OCI-LY7 (cell line): ENCODE measurements at regions not wholly inside any gene's neighbourhood (a gene's known extent, or its start where the extent isn't known, plus 50 kb on each side); places are given as distances from the start of the nearest gene placed in this dataset.

Experiments
- BruUV-seq: library from RNA; stranded (reverse); fragments of 400-500 nt; replicated peaks from 2 replicates; lab custom pipeline; 2021; lab: Mats Ljungman, UMichigan
- CTCF ChIA-PET: fragments of 300-600 bp; sonication (Branson Sonifier 250); formaldehyde crosslinking; loops from one replicate; lab custom pipeline; 2022; ENCODE audit warnings: antibody characterized with exemption; ENCODE audit not compliant: unreplicated experiment; lab: Charles Lee
- POLR2A ChIA-PET: fragments of 300-600 bp; sonication (Branson Sonifier 250); formaldehyde crosslinking; loops from one replicate; lab custom pipeline; 2022; ENCODE audit warnings: antibody characterized with exemption; lab: Charles Lee
- DNase-seq: peaks from one replicate; pipeline ENCODE4 v3.0.0-alpha.2; 2015; ENCODE audit warnings: low spot score
- H2AFZ ChIP-seq: fragments of 200-600 bp; sonication (generic), shearing (Covaris generic); 2 replicates; pipeline ENCODE4 v1.6.1; 2014; ENCODE audit warnings: mild to moderate bottlenecking, antibody characterized with exemption, low read length, moderate library complexity
- H3K27ac ChIP-seq: fragments of 200-600 bp; sonication (generic); 2 replicates; pipeline ENCODE4 v1.5.1; 2014; ENCODE audit warnings: mixed run types, low read depth, mild to moderate bottlenecking, moderate library complexity, low read length, inconsistent platforms; ENCODE audit not compliant: poor library complexity, severe bottlenecking
- H3K36me3 ChIP-seq: fragments of 200-600 bp; sonication (generic); 2 replicates; pipeline ENCODE4 v1.6.1; 2014; ENCODE audit warnings: mild to moderate bottlenecking, antibody characterized with exemption, low read length, moderate library complexity, mixed read lengths; ENCODE audit not compliant: insufficient read depth
- H3K4me1 ChIP-seq: fragments of 200-600 bp; sonication (generic); 2 replicates; pipeline ENCODE4 v1.5.1; 2014; ENCODE audit warnings: mild to moderate bottlenecking, low read length; ENCODE audit not compliant: insufficient read depth, poor library complexity, severe bottlenecking
- H3K4me2 ChIP-seq: fragments of 200-600 bp; sonication (generic); 2 replicates; pipeline ENCODE4 v1.6.1; 2014; ENCODE audit warnings: mild to moderate bottlenecking, low read length
- H3K4me3 ChIP-seq: fragments of 200-600 bp; sonication (generic); 2 replicates; pipeline ENCODE4 v1.5.1; 2014; ENCODE audit warnings: mild to moderate bottlenecking, low read depth, low read length; ENCODE audit not compliant: poor library complexity, severe bottlenecking
- H3K79me2 ChIP-seq: fragments of 200-600 bp; sonication (generic); 2 replicates; pipeline ENCODE4 v1.6.1; 2016; ENCODE audit warnings: low read depth, mild to moderate bottlenecking, low read length, moderate library complexity, mixed read lengths; ENCODE audit not compliant: insufficient read depth
- H3K9me2 ChIP-seq: fragments of 200-600 bp; sonication (generic); 2 replicates; pipeline ENCODE4 v1.6.1; 2016; ENCODE audit warnings: mild to moderate bottlenecking, low read length, mixed read lengths; ENCODE audit not compliant: insufficient read depth
- H3K9me3 ChIP-seq: fragments of 200-600 bp; sonication (generic); 2 replicates; pipeline ENCODE4 v1.6.1; 2014; ENCODE audit warnings: mild to moderate bottlenecking, mixed run types, low read length, mixed read lengths
- H4K20me1 ChIP-seq: fragments of 200-600 bp; sonication (generic); 2 replicates; pipeline ENCODE4 v1.6.1; 2014; ENCODE audit warnings: mild to moderate bottlenecking, antibody characterized with exemption, low read length, moderate library complexity, mixed read lengths; ENCODE audit not compliant: insufficient read depth
- CTCF ChIP-seq: fragments of 200-600 bp; sonication (generic); conservative IDR thresholded peaks from 2 replicates; pipeline ENCODE4 v1.5.1; 2014; ENCODE audit warnings: mild to moderate bottlenecking, antibody characterized with exemption, low read length, moderate library complexity, mixed read lengths
- EZH2phosphoT487 ChIP-seq: fragments of 200-600 bp; sonication (generic); IDR thresholded peaks from 2 replicates; pipeline ENCODE4 v1.6.1; 2018; ENCODE audit warnings: low read depth, borderline replicate concordance, mild to moderate bottlenecking, mixed run types, antibody characterized with exemption, low read length, moderate library complexity, mixed read lengths
- intact Hi-C: fragments of 100-400 bp; cut with micrococcal nuclease; formaldehyde crosslinking; loops from one replicate; pipeline ENCODE4 v1.10.0; 2022; ENCODE audit not compliant: unreplicated experiment

GRCh38 chr18:28514699-28515098, 337.8 kb upstream of the CDH2 start:
- intact Hi-C loops, result no loop called here
- no peaks in the 10 kb centered on the region for H3K9me2 ChIP-seq
- DNase-seq, result no peak
- no peaks in the 10 kb centered on the region for H3K36me3 ChIP-seq
- H4K20me1 ChIP-seq, result no peaks in the 10 kb centered on the region
- TF ChIP-seq CTCF (no peak), EZH2phosphoT487 (no peak)
- H3K4me1 ChIP-seq, result no peaks in the 10 kb centered on the region
- no peaks in the 10 kb centered on the region for H3K79me2 ChIP-seq
- CTCF ChIA-PET, result no interaction called here
- H3K4me3 ChIP-seq, result no peak overlapping the region
- H3K9me3 ChIP-seq, result no peaks in the 10 kb centered on the region
- no peak overlapping the region for H2AFZ ChIP-seq
- no TSS peak for BruUV-seq
- POLR2A ChIA-PET, result interaction anchor here (0.6 kb wide), 1 partner anchor 167 kb away, joined by 4 read pairs; no protein-coding TSS in a partner anchor
- H3K27ac ChIP-seq, result no peak overlapping the region
- no peak overlapping the region for H3K4me2 ChIP-seq

- BruUV-seq, result no TSS peak
- no peak overlapping the region for H3K27ac ChIP-seq
- no peaks in the 10 kb centered on the region for H3K9me3 ChIP-seq
- no peak overlapping the region for H2AFZ ChIP-seq
- H3K36me3 ChIP-seq, result no peaks in the 10 kb centered on the region
- TF ChIP-seq CTCF, result no peak
- TF ChIP-seq EZH2phosphoT487, result no peak
- H3K79me2 ChIP-seq, result no peaks in the 10 kb centered on the region
- ChIA-PET POLR2A (interaction anchor here (0.7 kb wide), 1 partner anchor 10 kb away, joined by 3 read pairs; no protein-coding TSS in a partner anchor), CTCF (no interaction called here)
- H3K4me3 ChIP-seq, result no peak overlapping the region
- no peaks in the 10 kb centered on the region for H3K4me1 ChIP-seq
- H3K9me2 ChIP-seq, result no peaks in the 10 kb centered on the region
- intact Hi-C loops, result no loop called here
- no peaks in the 10 kb centered on the region for H4K20me1 ChIP-seq
- DNase-seq, result no peak
- H3K4me2 ChIP-seq, result no peak overlapping the region
Measured at GRCh38 chr18:28512357-28512756, 335.4 kb upstream of the CDH2 start.

GRCh38 chr18:28511413-28511821, 334.5 kb upstream of the CDH2 start:
- Histone ChIP-seq H3K79me2 (no peaks in the 10 kb centered on the region), H2AFZ (no peak overlapping the region), H3K9me3 (no peaks in the 10 kb centered on the region), H3K9me2 (no peaks in the 10 kb centered on the region), H3K4me2 (no peak overlapping the region), H4K20me1 (no peaks in the 10 kb centered on the region), H3K36me3 (no peaks in the 10 kb centered on the region), H3K4me1 (no peaks in the 10 kb centered on the region), H3K4me3 (no peak overlapping the region), H3K27ac (no peak overlapping the region)
- TF ChIP-seq CTCF (no peak), EZH2phosphoT487 (no peak)
- ChIA-PET CTCF (no interaction called here), POLR2A (no interaction called here)
- no TSS peak for BruUV-seq
- DNase-seq, result no peak
- intact Hi-C loops, result no loop called here
